ENCODE measurements at regions not wholly inside any gene's neighbourhood (a gene's known extent, or its start where the extent isn't known, plus 50 kb on each side); places are given as distances from the start of the nearest gene placed in this dataset.

DNA sequence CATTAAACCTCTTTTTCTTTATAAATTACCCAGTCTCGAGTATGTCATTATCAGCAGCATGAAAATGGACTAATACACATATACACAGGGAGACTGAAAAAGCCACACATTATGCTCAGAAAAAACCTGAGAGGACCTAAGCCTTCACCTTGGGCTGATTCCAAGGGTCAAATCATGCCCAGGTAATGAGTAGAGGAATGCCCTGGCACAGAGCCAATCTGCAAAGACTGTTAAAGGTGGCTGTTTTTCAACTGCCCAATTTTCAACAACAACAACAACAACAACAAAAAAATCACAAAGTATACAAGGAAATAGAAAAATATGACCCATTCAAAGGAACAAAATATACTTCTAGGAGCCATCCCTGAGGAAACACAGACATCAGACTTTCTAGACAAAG, 220.2 kb upstream of the TBX20 start:
- WGBS, 2 donors (ENCODE audit: low coverage in 1 of 2): 73% methylated on average over 1 of the region's 1 CpG; no CpG with 5 or more reads in 1 of the 2 donors
- Histone ChIP-seq H3K4me1 (no peaks in the 10 kb centered on the region), H3K27me3 (no peaks in the 10 kb centered on the region), H3K4me3 (no peak overlapping the region), H3K36me3 (no peaks in the 10 kb centered on the region), H3K27ac (no peak overlapping the region), H3K9me3 (no peaks in the 10 kb centered on the region)
- in situ Hi-C loops (cut with MboI; ENCODE audit: low pct_ligation_motif_present in 1 of 4, low pct_unique_long_range_greater_than_20kb in 1 of 4, low sequenced_read_pairs in 3 of 4) (no loop called here), intact Hi-C loops (cut with DNase I; ENCODE audit: low total_unique reads) (no loop called here)
- DNase-seq: no peak
- TF ChIP-seq POLR2A (IDR thresholded peaks at IDR 0.05) (no peak), POLR2AphosphoS5 (IDR thresholded peaks at IDR 0.05) (no peak), EP300 (IDR thresholded peaks at IDR 0.05; ENCODE audit: low read depth) (no peak)
- TF ChIP-seq, protein P1, sequence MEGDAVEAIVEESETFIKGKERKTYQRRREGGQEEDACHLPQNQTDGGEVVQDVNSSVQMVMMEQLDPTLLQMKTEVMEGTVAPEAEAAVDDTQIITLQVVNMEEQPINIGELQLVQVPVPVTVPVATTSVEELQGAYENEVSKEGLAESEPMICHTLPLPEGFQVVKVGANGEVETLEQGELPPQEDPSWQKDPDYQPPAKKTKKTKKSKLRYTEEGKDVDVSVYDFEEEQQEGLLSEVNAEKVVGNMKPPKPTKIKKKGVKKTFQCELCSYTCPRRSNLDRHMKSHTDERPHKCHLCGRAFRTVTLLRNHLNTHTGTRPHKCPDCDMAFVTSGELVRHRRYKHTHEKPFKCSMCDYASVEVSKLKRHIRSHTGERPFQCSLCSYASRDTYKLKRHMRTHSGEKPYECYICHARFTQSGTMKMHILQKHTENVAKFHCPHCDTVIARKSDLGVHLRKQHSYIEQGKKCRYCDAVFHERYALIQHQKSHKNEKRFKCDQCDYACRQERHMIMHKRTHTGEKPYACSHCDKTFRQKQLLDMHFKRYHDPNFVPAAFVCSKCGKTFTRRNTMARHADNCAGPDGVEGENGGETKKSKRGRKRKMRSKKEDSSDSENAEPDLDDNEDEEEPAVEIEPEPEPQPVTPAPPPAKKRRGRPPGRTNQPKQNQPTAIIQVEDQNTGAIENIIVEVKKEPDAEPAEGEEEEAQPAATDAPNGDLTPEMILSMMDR (IDR thresholded peaks at IDR 0.05): no peak

DNA sequence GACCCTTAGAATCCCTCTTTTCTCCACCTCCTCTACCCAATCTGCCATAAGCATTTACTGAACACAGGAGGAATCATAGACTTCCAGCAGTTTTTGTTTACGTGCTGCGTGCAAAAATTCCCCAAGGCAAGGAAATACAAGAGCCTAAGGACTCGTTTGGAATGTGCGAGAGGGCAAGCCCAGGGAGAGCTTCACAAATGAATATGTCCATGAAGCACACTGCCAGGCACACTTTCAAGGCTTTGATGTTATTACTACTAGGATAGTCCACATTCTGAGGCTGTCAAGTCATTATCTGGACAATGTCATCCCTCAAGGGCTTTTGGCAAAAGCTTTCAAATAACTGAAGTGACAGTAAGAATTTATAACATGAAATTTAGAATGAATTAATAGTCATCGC, 214.7 kb upstream of the TBX20 start:
- H3K27ac ChIP-seq: no peak overlapping the region
- DNase-seq: no peak
- TF ChIP-seq EP300 (IDR thresholded peaks at IDR 0.05; ENCODE audit: low read depth) (no peak), POLR2A (IDR thresholded peaks at IDR 0.05) (no peak), POLR2AphosphoS5 (IDR thresholded peaks at IDR 0.05) (no peak)
- TF ChIP-seq, protein P1 (IDR thresholded peaks at IDR 0.05): no peak
- H3K36me3 ChIP-seq: no peaks in the 10 kb centered on the region
- H3K27me3 ChIP-seq: no peaks in the 10 kb centered on the region
- H3K9me3 ChIP-seq: no peaks in the 10 kb centered on the region
- WGBS, 2 donors (ENCODE audit: low coverage in 1 of 2): 70 to 89% methylated on average over 1 to 5 of the region's 5 CpGs
- in situ Hi-C loops (cut with MboI; ENCODE audit: low pct_ligation_motif_present in 1 of 4, low pct_unique_long_range_greater_than_20kb in 1 of 4, low sequenced_read_pairs in 3 of 4): no loop called here
- no peaks in the 10 kb centered on the region for H3K4me1 ChIP-seq
- no peak overlapping the region for H3K4me3 ChIP-seq
- intact Hi-C loops (cut with DNase I; ENCODE audit: low total_unique reads): no loop called here

DNA sequence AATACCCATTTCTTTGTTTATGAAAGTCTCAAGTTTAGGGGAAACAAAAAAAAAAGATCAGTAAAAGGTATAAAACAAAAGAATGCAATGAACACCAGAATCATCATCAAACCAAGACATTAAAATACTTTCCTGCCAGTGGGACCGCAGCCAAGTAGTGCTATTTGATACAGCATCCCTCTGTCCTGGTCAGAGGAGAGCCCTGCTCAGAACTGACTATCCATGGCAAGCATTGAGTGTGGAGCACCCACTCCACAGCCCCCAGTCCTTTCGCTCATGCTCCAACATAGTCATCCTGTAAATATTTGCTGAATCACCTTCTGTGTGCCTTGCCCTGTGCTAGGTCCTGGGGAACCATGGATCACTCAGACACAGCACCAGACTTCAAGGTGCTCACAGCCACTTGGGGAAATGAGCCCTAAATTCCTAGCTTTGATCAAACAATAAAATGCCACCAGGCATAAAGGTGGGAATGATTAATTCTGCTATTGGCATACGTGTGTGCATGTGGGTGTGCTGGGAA, 213.6 kb upstream of the TBX20 start:
- Histone ChIP-seq H3K27me3 (no peaks in the 10 kb centered on the region), H3K4me1 (no peaks in the 10 kb centered on the region), H3K9me3 (no peaks in the 10 kb centered on the region), H3K4me3 (no peak overlapping the region), H3K36me3 (no peaks in the 10 kb centered on the region), H3K27ac (no peak overlapping the region)
- intact Hi-C loops (cut with DNase I; ENCODE audit: low total_unique reads): no loop called here
- WGBS, 2 donors (ENCODE audit: low coverage in 1 of 2): 61 to 86% methylated on average over 1 to 3 of the region's 3 CpGs
- in situ Hi-C loops (cut with MboI; ENCODE audit: low pct_ligation_motif_present in 1 of 4, low pct_unique_long_range_greater_than_20kb in 1 of 4, low sequenced_read_pairs in 3 of 4): no loop called here
- DNase-seq: no peak
- TF ChIP-seq POLR2A (IDR thresholded peaks at IDR 0.05) (no peak), EP300 (IDR thresholded peaks at IDR 0.05; ENCODE audit: low read depth) (no peak), POLR2AphosphoS5 (IDR thresholded peaks at IDR 0.05) (no peak)
- TF ChIP-seq, protein P1 (IDR thresholded peaks at IDR 0.05): no peak

DNA sequence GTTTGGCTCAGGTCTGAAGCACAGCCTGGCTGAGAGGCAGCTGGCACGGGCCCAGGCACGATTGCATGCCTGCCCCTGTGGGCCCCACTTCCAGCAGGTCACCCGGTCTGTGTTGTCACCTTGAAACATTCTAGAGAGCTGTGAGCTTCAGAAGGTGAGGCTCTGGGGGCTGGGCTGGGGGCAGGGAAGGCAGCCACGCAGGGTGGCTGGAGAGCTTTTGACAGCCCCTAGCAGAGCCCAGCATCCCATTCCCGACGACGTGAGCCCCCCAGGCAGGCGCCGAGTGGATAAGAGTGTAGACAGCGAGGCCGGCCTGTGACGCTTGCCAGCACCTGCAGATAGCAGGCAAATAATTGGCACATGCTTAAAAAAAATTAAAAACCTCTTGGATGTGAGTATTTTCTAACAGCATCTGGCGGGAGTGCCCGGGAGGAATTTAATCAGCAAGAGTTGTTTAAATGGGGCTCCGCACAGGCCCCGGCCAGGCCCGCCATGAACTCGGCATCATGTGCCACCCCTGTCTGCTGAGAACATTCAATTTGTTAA, 212.0 kb upstream of the TBX20 start:
- no peaks in the 10 kb centered on the region for H3K9me3 ChIP-seq
- H3K36me3 ChIP-seq: no peaks in the 10 kb centered on the region
- H3K4me1 ChIP-seq: no peaks in the 10 kb centered on the region
- H3K27me3 ChIP-seq: no peaks in the 10 kb centered on the region
- intact Hi-C loops (cut with DNase I; ENCODE audit: low total_unique reads): no loop called here
- 69% methylated on average over 18 of the region's 18 CpGs; no CpG with 5 or more reads in 1 of the 2 donors for WGBS, 2 donors (ENCODE audit: low coverage in 1 of 2)
- in situ Hi-C loops (cut with MboI; ENCODE audit: low pct_ligation_motif_present in 1 of 4, low pct_unique_long_range_greater_than_20kb in 1 of 4, low sequenced_read_pairs in 3 of 4): no loop called here
- no peak overlapping the region for H3K4me3 ChIP-seq
- no peak for TF ChIP-seq EP300 (IDR thresholded peaks at IDR 0.05; ENCODE audit: low read depth)
- no peak for TF ChIP-seq POLR2AphosphoS5 (IDR thresholded peaks at IDR 0.05)
- TF ChIP-seq, protein P1 (IDR thresholded peaks at IDR 0.05): no peak
- TF ChIP-seq POLR2A (IDR thresholded peaks at IDR 0.05): no peak
- DNase-seq: no peak
- no peak overlapping the region for H3K27ac ChIP-seq

Data from transverse colon (tissue), 4 donors.